A673 (cell line): ENCODE measurements at regions not wholly inside any gene's neighbourhood (a gene's known extent, or its start where the extent isn't known, plus 50 kb on each side); places are given as distances from the start of the nearest gene placed in this dataset.
A peak's percentile ranks its signal among the peaks of the same experiment; 100 is the strongest.

Experiments used
- BruUV-seq: library from RNA; stranded (reverse); fragments of 400-500 nt; replicated peaks from 2 replicates; lab custom pipeline; 2021; lab: Mats Ljungman, UMichigan
- CTCF ChIA-PET: fragments of 300-600 bp; sonication (Branson Sonifier 250); formaldehyde crosslinking; loops from one replicate; lab custom pipeline; 2022; ENCODE audit warnings: antibody characterized with exemption; lab: Charles Lee
- POLR2A ChIA-PET: fragments of 300-600 bp; sonication (Branson Sonifier 250); formaldehyde crosslinking; loops from one replicate; lab custom pipeline; 2022; ENCODE audit warnings: antibody characterized with exemption; ENCODE audit not compliant: low non-redundant PET; lab: Charles Lee
- DNase-seq: peaks from one replicate; pipeline ENCODE4 v3.0.0-alpha.2; 2015; ENCODE audit warnings: low spot score
- H3K27ac ChIP-seq: fragments of 200-600 bp; sonication (generic); 2 replicates; pipeline ENCODE4 v1.5.1; 2016; ENCODE audit warnings: mixed run types, low read depth, mild to moderate bottlenecking, mixed read lengths, antibody characterized with exemption, low read length; ENCODE audit not compliant: poor library complexity, severe bottlenecking
- H3K27me3 ChIP-seq: fragments of 200-600 bp; sonication (generic); replicated peaks from 2 replicates; pipeline ENCODE4 v1.6.1; 2017; ENCODE audit warnings: mixed run types, low read depth, mild to moderate bottlenecking, mixed read lengths, antibody characterized with exemption, low read length; ENCODE audit not compliant: insufficient read depth, poor library complexity
- H3K36me3 ChIP-seq: fragments of 200-600 bp; sonication (generic); 2 replicates; pipeline ENCODE4 v1.6.1; 2016; ENCODE audit warnings: mixed run types, mild to moderate bottlenecking, mixed read lengths, antibody characterized with exemption, low read length; ENCODE audit not compliant: insufficient read depth, poor library complexity, severe bottlenecking
- H3K4me1 ChIP-seq: fragments of 200-600 bp; sonication (generic); 2 replicates; pipeline ENCODE4 v1.6.1; 2017; ENCODE audit warnings: mixed run types, mild to moderate bottlenecking, mixed read lengths, antibody characterized with exemption, low read length; ENCODE audit not compliant: insufficient read depth, poor library complexity, severe bottlenecking
- H3K4me3 ChIP-seq: fragments of 200-600 bp; sonication (generic); 2 replicates; pipeline ENCODE4 v1.5.1; 2016; ENCODE audit warnings: low read depth, mixed run types, mild to moderate bottlenecking, mixed read lengths, low read length; ENCODE audit not compliant: poor library complexity, severe bottlenecking
- H3K9me3 ChIP-seq: fragments of 200-600 bp; sonication (generic); 2 replicates; pipeline ENCODE4 v1.6.1; 2016; ENCODE audit warnings: mixed run types, low read depth, mild to moderate bottlenecking, mixed read lengths, antibody characterized with exemption, low read length; ENCODE audit not compliant: poor library complexity, severe bottlenecking
- CTCF ChIP-seq: fragments of 300-800, 200-600 bp; sonication (generic); conservative IDR thresholded peaks from 2 replicates; pipeline ENCODE4 v1.5.1; 2017; ENCODE audit warnings: low read depth, mild to moderate bottlenecking, antibody characterized with exemption, low read length, moderate library complexity, mixed read lengths
- EZH2 ChIP-seq: fragments of 200-600 bp; sonication (generic); IDR thresholded peaks from 2 replicates; pipeline ENCODE4 v1.6.1; 2017; ENCODE audit warnings: borderline replicate concordance, low read depth, mild to moderate bottlenecking, mixed read lengths, antibody characterized with exemption, low read length; ENCODE audit not compliant: poor library complexity, severe bottlenecking
- intact Hi-C: fragments of 100-400 bp; cut with micrococcal nuclease; formaldehyde crosslinking; loops from one replicate; pipeline ENCODE4 v1.10.0; 2022; ENCODE audit not compliant: unreplicated experiment

DNA sequence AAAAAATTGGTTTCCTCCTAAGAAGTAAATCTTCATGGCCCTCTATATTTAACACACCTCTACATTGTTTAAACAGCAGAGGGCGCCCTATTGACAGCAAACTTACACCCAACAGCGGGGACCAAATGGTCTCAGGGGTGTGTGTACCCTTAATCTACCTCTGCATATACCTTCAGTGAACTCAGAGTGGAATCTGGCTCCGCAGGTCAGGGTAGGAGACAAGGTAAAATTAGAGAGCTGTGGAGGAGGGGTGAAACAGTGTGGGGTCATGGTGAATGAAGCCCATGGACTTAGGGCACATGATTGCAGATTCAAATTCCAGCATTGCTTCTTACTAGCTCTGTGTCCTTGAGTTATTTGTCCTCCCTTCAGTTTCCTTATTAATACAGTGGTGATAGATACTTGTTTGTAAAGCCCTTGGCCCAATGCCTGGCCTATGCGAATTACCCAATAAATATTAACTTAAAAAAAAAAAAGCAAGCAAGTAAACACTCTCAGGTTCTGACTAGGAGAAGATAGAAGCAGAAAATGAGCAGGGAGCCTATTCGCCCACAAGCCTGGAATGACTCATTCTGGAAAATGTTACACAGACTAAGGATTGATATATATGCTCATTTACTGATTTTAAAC is 122.9 kb downstream of the CAVIN4 start:
- POLR2A ChIA-PET, result no interaction called here
- peak; percentile 50 for DNase-seq
- BruUV-seq, result no TSS peak
- Histone ChIP-seq H3K4me3 (no peak overlapping the region), H3K27ac (no peak overlapping the region), H3K9me3 (no peaks in the 10 kb centered on the region), H3K36me3 (no peaks in the 10 kb centered on the region), H3K27me3 (no peaks in the 10 kb centered on the region), H3K4me1 (no peaks in the 10 kb centered on the region)
- CTCF ChIA-PET, result interaction anchor here (1.9 kb wide), 1 partner anchor 611 kb away, joined by 7 read pairs; no protein-coding TSS in a partner anchor
- intact Hi-C loops, result no loop called here
- peak; percentile 76 for TF ChIP-seq CTCF
- no peak for TF ChIP-seq EZH2

DNA sequence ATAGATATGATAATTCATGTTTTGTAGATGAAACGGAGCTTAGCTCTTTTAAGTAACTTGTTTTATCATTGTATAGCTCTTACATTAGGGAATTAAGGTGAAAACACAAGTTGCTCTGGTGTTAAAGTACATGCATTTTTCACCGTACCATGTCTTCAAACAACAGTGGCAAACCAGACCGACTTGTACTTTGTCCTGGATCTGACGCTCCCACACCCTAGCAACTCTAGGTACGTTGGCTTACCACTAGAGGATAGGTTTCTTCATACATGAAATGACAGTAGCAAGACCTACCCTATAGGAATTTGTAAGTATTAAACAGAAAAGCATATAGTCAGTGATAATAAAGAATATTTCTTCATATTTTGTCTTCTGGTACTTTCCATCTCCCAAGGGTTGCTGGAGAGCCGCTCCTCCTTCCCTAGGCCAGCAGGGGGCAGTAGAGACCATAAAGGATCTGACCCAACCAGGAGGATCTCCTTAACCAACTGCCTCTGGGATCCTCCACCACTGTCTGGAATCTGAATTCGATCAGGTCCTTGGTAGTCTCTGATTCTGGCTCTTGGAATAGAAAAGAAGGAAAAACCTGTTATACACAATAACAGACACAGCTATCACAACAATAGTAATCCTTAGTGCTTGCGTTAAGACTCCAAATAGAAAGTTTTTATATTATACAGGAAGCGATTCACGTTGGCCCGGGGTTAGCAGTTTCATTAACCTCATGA is 136.7 kb downstream of the CAVIN4 start:
- intact Hi-C loops, result loop anchor here (1.0 to 10.0 kb wide), 5 partner anchors 400 to 820 kb away; partner anchors contain the start of genes BAAT and RNF20
- H3K4me3 ChIP-seq, result peak overlapping the region; percentile 24
- H3K9me3 ChIP-seq, result no peaks in the 10 kb centered on the region
- H3K36me3 ChIP-seq, result no peaks in the 10 kb centered on the region
- no peak for TF ChIP-seq EZH2
- TF ChIP-seq CTCF, result peak; percentile 95
- H3K4me1 ChIP-seq, result no peaks in the 10 kb centered on the region
- CTCF ChIA-PET, result interaction anchor here (1.0 to 2.0 kb wide), 4 partner anchors 12 to 597 kb away, joined by 3 to 5 read pairs (median 4); no protein-coding TSS in a partner anchor
- POLR2A ChIA-PET, result no interaction called here
- peak; percentile 80 for DNase-seq
- BruUV-seq, result no TSS peak
- no peak overlapping the region for H3K27ac ChIP-seq
- H3K27me3 ChIP-seq, result no peaks in the 10 kb centered on the region

DNA sequence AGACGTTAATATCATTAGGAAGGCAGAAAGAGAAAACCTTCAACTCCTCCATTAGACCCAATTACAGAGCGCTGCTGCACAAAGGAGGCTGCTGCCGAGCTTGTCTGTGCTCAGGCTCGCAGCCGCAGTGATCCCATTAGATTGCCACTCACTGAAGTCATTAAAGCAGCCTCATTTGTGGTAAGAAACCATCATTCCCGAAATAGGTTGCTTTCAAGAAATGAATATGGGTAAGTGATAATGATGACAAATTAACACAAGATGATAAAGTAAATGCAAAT is 137.2 kb downstream of the CAVIN4 start:
- no peak for DNase-seq
- H3K4me1 ChIP-seq, result no peaks in the 10 kb centered on the region
- no peak overlapping the region for H3K27ac ChIP-seq
- H3K27me3 ChIP-seq, result no peaks in the 10 kb centered on the region
- POLR2A ChIA-PET, result no interaction called here
- intact Hi-C loops, result loop anchor here (10.0 kb wide), 3 partner anchors 400 to 820 kb away; partner anchors contain the start of genes BAAT and RNF20
- CTCF ChIA-PET, result interaction anchor here (1.0 to 1.6 kb wide), 2 partner anchors 13 to 597 kb away, joined by 3 read pairs; no protein-coding TSS in a partner anchor
- H3K36me3 ChIP-seq, result no peaks in the 10 kb centered on the region
- TF ChIP-seq CTCF (no peak), EZH2 (no peak)
- no peaks in the 10 kb centered on the region for H3K9me3 ChIP-seq
- peak overlapping the region; percentile 24 for H3K4me3 ChIP-seq
- no TSS peak for BruUV-seq
